GM12878 (cell line): ENCODE measurements at regions not wholly inside any gene's neighbourhood (a gene's known extent, or its start where the extent isn't known, plus 50 kb on each side); places are given as distances from the start of the nearest gene placed in this dataset.

Source experiments
- ATAC-seq: fragments of 200-7000 bp; cut with Tn5 transposase; 3 replicates; pipeline ENCODE4 v1.9.1; 2020; ENCODE audit warnings: mild to moderate bottlenecking, moderate library complexity
- BruUV-seq: library from RNA; stranded (reverse); fragments of 400-500 nt; replicated peaks from 2 replicates; lab custom pipeline; 2021; lab: Mats Ljungman, UMichigan
- CTCF ChIA-PET: fragments of 300-600 bp; sonication (Branson Sonifier 250); formaldehyde crosslinking; extraction: SDS; loops from one replicate; lab custom pipeline; 2021; ENCODE audit warnings: inconsistent platforms; lab: Yijun Ruan, JAX
- POLR2A ChIA-PET: fragments of 350-600 bp; formaldehyde crosslinking; extraction: SDS; loops from one replicate; lab custom pipeline; 2021; ENCODE audit warnings: inconsistent platforms; lab: Charles Lee
- RAD21 ChIA-PET: fragments of 300-600 bp; sonication (Branson Sonifier 250); formaldehyde crosslinking; loops from one replicate; lab custom pipeline; 2023; ENCODE audit warnings: antibody characterized with exemption; ENCODE audit not compliant: unreplicated experiment; lab: Charles Lee
- SMC1A ChIA-PET: fragments of 300-600 bp; sonication (Branson Sonifier 250); formaldehyde crosslinking; loops from one replicate; lab custom pipeline; 2023; ENCODE audit not compliant: unreplicated experiment, uncharacterized antibody; lab: Charles Lee
- DNase-seq: peaks from one replicate; pipeline ENCODE4 v3.0.0-alpha.2; 2011; ENCODE audit warnings: low read depth, low spot score
- FAIRE-seq: peaks from 3 replicates; lab custom pipeline; 2011; peaks lifted over from hg19 to GRCh38; lab: Jason Lieb, UNC
- H2AFZ ChIP-seq: 2 replicates; pipeline ENCODE4 v1.6.0; 2011; ENCODE audit warnings: low read depth, low read length, control low read depth; ENCODE audit not compliant: control insufficient read depth
- H3K27ac ChIP-seq: 2 replicates; pipeline ENCODE4 v1.5.1; 2011; ENCODE audit warnings: control low read depth; ENCODE audit not compliant: control insufficient read depth, insufficient read depth
- H3K27me3 ChIP-seq, 2 experiments: replicated peaks in 1 of 2; 2 replicates each; pipeline versions ENCODE4 v1.6.0 to v1.6.1; 2011; ENCODE audit warnings: low read length in 1 of 2; ENCODE audit not compliant: control insufficient read depth in 2 of 2, insufficient read depth in 2 of 2
- H3K36me3 ChIP-seq, 2 experiments: 2 replicates each; pipeline ENCODE4 v1.5.1; 2011; ENCODE audit warnings: low read length in 1 of 2; ENCODE audit not compliant: control insufficient read depth in 2 of 2, insufficient read depth in 2 of 2
- H3K4me1 ChIP-seq: 2 replicates; pipeline ENCODE4 v1.6.1; 2011; ENCODE audit warnings: mild to moderate bottlenecking, low read length, moderate library complexity, mixed read lengths; ENCODE audit not compliant: control insufficient read depth, insufficient read depth
- H3K4me2 ChIP-seq: 2 replicates; pipeline ENCODE4 v1.6.0; 2011; ENCODE audit warnings: control low read depth; ENCODE audit not compliant: control insufficient read depth, insufficient read depth
- H3K4me3 ChIP-seq: fragments of 200-600 bp; sonication (generic); 2 replicates; pipeline ENCODE4 v1.5.1; 2016
- H3K79me2 ChIP-seq: 2 replicates; pipeline ENCODE4 v1.6.0; 2011; ENCODE audit warnings: low read length; ENCODE audit not compliant: control insufficient read depth, insufficient read depth
- H3K9ac ChIP-seq: 2 replicates; pipeline ENCODE4 v1.8.0; 2011; ENCODE audit warnings: low read length, control low read depth, mixed read lengths; ENCODE audit not compliant: control insufficient read depth, insufficient read depth
- H3K9me3 ChIP-seq: replicated peaks from 3 replicates; pipeline ENCODE4 v1.5.1; 2011; ENCODE audit warnings: mild to moderate bottlenecking, low read length; ENCODE audit not compliant: control insufficient read depth, insufficient read depth
- H4K20me1 ChIP-seq: 2 replicates; pipeline ENCODE4 v1.6.0; 2011; ENCODE audit not compliant: control insufficient read depth, insufficient read depth
- CREB1 ChIP-seq: IDR thresholded peaks from 2 replicates; pipeline ENCODE4 v1.6.1; 2012; ENCODE audit warnings: low read depth, mild to moderate bottlenecking, inconsistent platforms
- EED ChIP-seq: sonication (generic); IDR thresholded peaks from 2 replicates; pipeline ENCODE4 v1.6.1; 2016; ENCODE audit warnings: antibody characterized with exemption, low read depth
- NR2C2 ChIP-seq: IDR thresholded peaks from 2 replicates; pipeline ENCODE4 v1.6.1; 2011; ENCODE audit warnings: borderline replicate concordance, low read depth; ENCODE audit not compliant: control insufficient read depth, insufficient read length
- WGBS: methylation state at CpG from one replicate; pipeline ENCODE4 v1.1.6; 2016; ENCODE audit warnings: low lambda C conversion rate; ENCODE audit not compliant: insufficient replicate concordance, insufficient coverage; ENCODE audit errors: missing lambda C conversion rate; 5-methylcytosine and 5-hydroxymethylcytosine counted together
- in situ Hi-C: fragments of 300-500 bp; cut with MboI; formaldehyde crosslinking; loops from 9 replicates; pipeline ENCODE4 v1.14.3; 2018; ENCODE audit warnings: mixed read lengths
- intact Hi-C: fragments of 100-400 bp; cut with micrococcal nuclease; formaldehyde crosslinking; loops from one replicate; pipeline ENCODE4 v1.14.2; 2022; ENCODE audit not compliant: unreplicated experiment
- TF ChIP-seq, protein P1 (sequence below): fragments of 450-650 bp; IDR thresholded peaks from 2 replicates; pipeline ENCODE4 v1.6.1; 2017; ENCODE audit warnings: mild to moderate bottlenecking, moderate library complexity

DNA sequence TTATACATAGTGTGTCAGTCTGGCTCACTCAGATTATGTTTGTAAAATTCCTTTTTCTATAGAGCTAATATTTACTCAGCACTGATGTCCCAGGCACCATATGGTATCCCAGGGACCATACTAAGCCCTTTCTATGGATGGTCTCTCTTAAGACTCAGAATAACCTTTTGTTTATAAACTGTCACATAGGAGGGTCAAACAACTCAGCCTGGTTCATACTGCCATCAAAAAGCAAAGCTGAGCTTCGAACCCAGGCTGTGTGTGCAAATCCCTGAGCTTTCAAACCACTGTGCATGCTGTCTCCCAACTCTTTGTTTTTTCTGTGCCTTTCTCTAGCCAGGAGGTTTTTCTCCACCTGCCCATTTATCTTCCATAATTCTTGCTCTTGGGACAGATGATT, 135.6 kb upstream of the ARHGAP5 start:
- no peaks in the 10 kb centered on the region for H3K27me3 ChIP-seq
- H3K79me2 ChIP-seq = no peaks in the 10 kb centered on the region
- no peak for FAIRE-seq
- TF ChIP-seq EED = no peak
- TF ChIP-seq CREB1 = no peak
- TF ChIP-seq, protein P1, sequence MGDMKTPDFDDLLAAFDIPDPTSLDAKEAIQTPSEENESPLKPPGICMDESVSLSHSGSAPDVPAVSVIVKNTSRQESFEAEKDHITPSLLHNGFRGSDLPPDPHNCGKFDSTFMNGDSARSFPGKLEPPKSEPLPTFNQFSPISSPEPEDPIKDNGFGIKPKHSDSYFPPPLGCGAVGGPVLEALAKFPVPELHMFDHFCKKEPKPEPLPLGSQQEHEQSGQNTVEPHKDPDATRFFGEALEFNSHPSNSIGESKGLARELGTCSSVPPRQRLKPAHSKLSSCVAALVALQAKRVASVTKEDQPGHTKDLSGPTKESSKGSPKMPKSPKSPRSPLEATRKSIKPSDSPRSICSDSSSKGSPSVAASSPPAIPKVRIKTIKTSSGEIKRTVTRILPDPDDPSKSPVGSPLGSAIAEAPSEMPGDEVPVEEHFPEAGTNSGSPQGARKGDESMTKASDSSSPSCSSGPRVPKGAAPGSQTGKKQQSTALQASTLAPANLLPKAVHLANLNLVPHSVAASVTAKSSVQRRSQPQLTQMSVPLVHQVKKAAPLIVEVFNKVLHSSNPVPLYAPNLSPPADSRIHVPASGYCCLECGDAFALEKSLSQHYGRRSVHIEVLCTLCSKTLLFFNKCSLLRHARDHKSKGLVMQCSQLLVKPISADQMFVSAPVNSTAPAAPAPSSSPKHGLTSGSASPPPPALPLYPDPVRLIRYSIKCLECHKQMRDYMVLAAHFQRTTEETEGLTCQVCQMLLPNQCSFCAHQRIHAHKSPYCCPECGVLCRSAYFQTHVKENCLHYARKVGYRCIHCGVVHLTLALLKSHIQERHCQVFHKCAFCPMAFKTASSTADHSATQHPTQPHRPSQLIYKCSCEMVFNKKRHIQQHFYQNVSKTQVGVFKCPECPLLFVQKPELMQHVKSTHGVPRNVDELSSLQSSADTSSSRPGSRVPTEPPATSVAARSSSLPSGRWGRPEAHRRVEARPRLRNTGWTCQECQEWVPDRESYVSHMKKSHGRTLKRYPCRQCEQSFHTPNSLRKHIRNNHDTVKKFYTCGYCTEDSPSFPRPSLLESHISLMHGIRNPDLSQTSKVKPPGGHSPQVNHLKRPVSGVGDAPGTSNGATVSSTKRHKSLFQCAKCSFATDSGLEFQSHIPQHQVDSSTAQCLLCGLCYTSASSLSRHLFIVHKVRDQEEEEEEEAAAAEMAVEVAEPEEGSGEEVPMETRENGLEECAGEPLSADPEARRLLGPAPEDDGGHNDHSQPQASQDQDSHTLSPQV = no peak
- no peak for TF ChIP-seq NR2C2
- H3K4me1 ChIP-seq = peaks cover 6% of the 10 kb centered on the region; the same call in 1 of the 2 replicates
- no peak overlapping the region for H3K4me3 ChIP-seq
- no TSS peak for BruUV-seq
- intact Hi-C loops (no loop called here), in situ Hi-C loops (no loop called here)
- H4K20me1 ChIP-seq = no peaks in the 10 kb centered on the region
- SMC1A ChIA-PET = interaction anchor here (1.2 to 1.7 kb wide), 3 partner anchors 15 to 259 kb away, joined by 3 to 7 read pairs (median 4); no protein-coding TSS in a partner anchor
- no peak overlapping the region for H2AFZ ChIP-seq
- no peak overlapping the region for H3K27ac ChIP-seq
- POLR2A ChIA-PET = no interaction called here
- no peaks in the 10 kb centered on the region for H3K9me3 ChIP-seq
- RAD21 ChIA-PET = no interaction called here
- no peak overlapping the region for H3K9ac ChIP-seq
- no peaks in the 10 kb centered on the region for H3K36me3 ChIP-seq
- CTCF ChIA-PET = interaction anchor here (1.0 to 2.5 kb wide), 2 partner anchors 15 to 309 kb away, joined by 4 to 9 read pairs; no protein-coding TSS in a partner anchor
- DNase-seq = no peak
- WGBS = 0% methylated on average over 1 of the region's 1 CpG
- no peak overlapping the region for H3K4me2 ChIP-seq
- ATAC-seq = no peak
